NT2/D1 (cell line): ENCODE measurements at regions not wholly inside any gene's neighbourhood (a gene's known extent, or its start where the extent isn't known, plus 50 kb on each side); places are given as distances from the start of the nearest gene placed in this dataset.

Experiments used
- SUZ12 ChIP-seq: IDR thresholded peaks from 2 replicates; pipeline ENCODE4 v1.6.1; 2011; ENCODE audit not compliant: insufficient read length, insufficient read depth; ENCODE audit errors: extremely low read depth
- YY1 ChIP-seq: IDR thresholded peaks from 2 replicates; pipeline ENCODE4 v1.6.1; 2011; ENCODE audit not compliant: insufficient read length, insufficient read depth
- ZNF274 ChIP-seq: IDR thresholded peaks from 2 replicates; pipeline ENCODE4 v1.6.1; 2011; ENCODE audit warnings: mild to moderate bottlenecking, low read depth, low read length

DNA sequence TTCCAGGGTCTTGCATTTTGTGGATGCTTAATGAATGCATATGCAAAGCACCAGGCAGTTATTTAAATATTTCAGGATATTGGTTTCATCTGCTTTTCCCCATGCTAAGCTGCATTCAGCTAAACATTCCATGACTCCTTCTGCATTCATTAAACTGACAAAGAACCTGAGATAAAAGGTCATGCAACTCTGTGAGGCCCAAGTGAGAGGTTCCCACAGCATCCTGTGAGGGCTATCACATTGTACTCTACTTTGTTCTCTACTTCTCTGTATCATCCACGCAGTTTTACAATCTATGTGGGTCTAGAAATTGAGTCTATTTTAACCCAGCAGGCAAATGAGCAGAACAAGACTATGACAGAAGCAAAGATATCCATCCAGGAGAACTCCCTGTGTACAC lies 86.4 kb upstream of the PRSS16 start:
- no peak for TF ChIP-seq ZNF274
- TF ChIP-seq SUZ12 = no peak
- no peak for TF ChIP-seq YY1
